Smooth muscle cell (in vitro differentiated cells): ENCODE measurements at regions not wholly inside any gene's neighbourhood (a gene's known extent, or its start where the extent isn't known, plus 50 kb on each side); places are given as distances from the start of the nearest gene placed in this dataset.

Experiments
- DNase-seq: peaks from one replicate; lab custom pipeline; 2025; ENCODE audit not compliant: unreplicated experiment; lab: John Stamatoyannopoulos, UW
- H2AFZ ChIP-seq: fragments of 200-600 bp; sonication (generic); 2 replicates; pipeline ENCODE4 v1.6.0; 2016; ENCODE audit warnings: antibody characterized with exemption, low read depth, mild to moderate bottlenecking
- H3F3A ChIP-seq: fragments of 200-600 bp; sonication (generic); 2 replicates; pipeline ENCODE4 v1.6.0; 2017; ENCODE audit warnings: antibody characterized with exemption, low read depth
- H3K27ac ChIP-seq: fragments of 200-600 bp; sonication (generic); 2 replicates; pipeline ENCODE4 v1.5.1; 2016; ENCODE audit warnings: low read depth, mild to moderate bottlenecking
- H3K27me3 ChIP-seq: fragments of 200-600 bp; sonication (generic); 2 replicates; pipeline ENCODE4 v1.6.1; 2016; ENCODE audit warnings: low read depth, mild to moderate bottlenecking
- H3K36me3 ChIP-seq: fragments of 200-600 bp; sonication (generic); 2 replicates; pipeline ENCODE4 v1.5.1; 2016; ENCODE audit warnings: low read depth
- H3K4me1 ChIP-seq: fragments of 200-600 bp; sonication (generic); 2 replicates; pipeline ENCODE4 v1.5.1; 2016; ENCODE audit warnings: low read depth
- H3K4me2 ChIP-seq: fragments of 200-600 bp; sonication (generic); 2 replicates; pipeline ENCODE4 v1.6.0; 2016; ENCODE audit warnings: mild to moderate bottlenecking
- H3K4me3 ChIP-seq: fragments of 200-600 bp; sonication (generic); 2 replicates; pipeline ENCODE4 v1.5.1; 2016; ENCODE audit warnings: mild to moderate bottlenecking
- H3K79me2 ChIP-seq: fragments of 200-600 bp; sonication (generic); 2 replicates; pipeline ENCODE4 v1.6.0; 2016; ENCODE audit warnings: low read depth, mild to moderate bottlenecking
- H3K9ac ChIP-seq: fragments of 200-600 bp; sonication (generic); 2 replicates; pipeline ENCODE4 v1.6.0; 2016; ENCODE audit warnings: low read depth
- H3K9me3 ChIP-seq: fragments of 200-600 bp; sonication (generic); replicated peaks from 2 replicates; pipeline ENCODE4 v1.5.1; 2016; ENCODE audit warnings: low read depth
- H4K20me1 ChIP-seq: fragments of 200-600 bp; sonication (generic); 2 replicates; pipeline ENCODE4 v1.6.0; 2016; ENCODE audit warnings: low read depth
- WGBS: methylation state at CpG from one replicate; pipeline ENCODE4 v1.1.7; 2016; ENCODE audit warnings: low lambda C conversion rate; 5-methylcytosine and 5-hydroxymethylcytosine counted together
- TF ChIP-seq, protein P1 (sequence below): fragments of 200-600 bp; sonication (generic); IDR thresholded peaks from 2 replicates; pipeline ENCODE4 v1.5.1; 2017; ENCODE audit warnings: borderline replicate concordance, mild to moderate bottlenecking, antibody characterized with exemption; ENCODE audit not compliant: insufficient read depth, poor library complexity, severe bottlenecking

DNA sequence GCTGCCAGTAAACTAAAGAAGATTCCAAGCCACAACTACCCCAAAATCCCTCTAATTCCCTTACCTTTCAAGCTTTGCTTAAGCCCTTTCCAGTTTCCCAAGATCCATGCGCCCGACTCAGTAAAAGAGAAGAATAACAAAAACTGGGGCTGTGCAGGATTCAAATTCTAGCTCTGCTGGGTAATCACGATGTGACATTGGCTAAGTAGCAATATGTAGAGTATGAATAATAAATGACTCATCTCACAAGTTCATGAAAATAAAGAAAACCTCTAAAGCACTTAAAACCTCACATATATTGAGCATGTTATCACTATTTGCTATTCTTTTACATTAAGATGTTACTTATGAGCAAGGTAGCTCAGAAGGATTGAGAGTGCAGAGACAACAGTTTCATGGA is 522.2 kb upstream of the ZNF717 start:
- H3K27ac ChIP-seq: peak overlapping the region; percentile 46
- no peaks in the 10 kb centered on the region for H3K36me3 ChIP-seq
- peak overlapping the region; percentile 9 for H3K4me2 ChIP-seq
- H3K9ac ChIP-seq: no peak overlapping the region
- peak overlapping the region; percentile 40 for H2AFZ ChIP-seq
- TF ChIP-seq, protein P1, sequence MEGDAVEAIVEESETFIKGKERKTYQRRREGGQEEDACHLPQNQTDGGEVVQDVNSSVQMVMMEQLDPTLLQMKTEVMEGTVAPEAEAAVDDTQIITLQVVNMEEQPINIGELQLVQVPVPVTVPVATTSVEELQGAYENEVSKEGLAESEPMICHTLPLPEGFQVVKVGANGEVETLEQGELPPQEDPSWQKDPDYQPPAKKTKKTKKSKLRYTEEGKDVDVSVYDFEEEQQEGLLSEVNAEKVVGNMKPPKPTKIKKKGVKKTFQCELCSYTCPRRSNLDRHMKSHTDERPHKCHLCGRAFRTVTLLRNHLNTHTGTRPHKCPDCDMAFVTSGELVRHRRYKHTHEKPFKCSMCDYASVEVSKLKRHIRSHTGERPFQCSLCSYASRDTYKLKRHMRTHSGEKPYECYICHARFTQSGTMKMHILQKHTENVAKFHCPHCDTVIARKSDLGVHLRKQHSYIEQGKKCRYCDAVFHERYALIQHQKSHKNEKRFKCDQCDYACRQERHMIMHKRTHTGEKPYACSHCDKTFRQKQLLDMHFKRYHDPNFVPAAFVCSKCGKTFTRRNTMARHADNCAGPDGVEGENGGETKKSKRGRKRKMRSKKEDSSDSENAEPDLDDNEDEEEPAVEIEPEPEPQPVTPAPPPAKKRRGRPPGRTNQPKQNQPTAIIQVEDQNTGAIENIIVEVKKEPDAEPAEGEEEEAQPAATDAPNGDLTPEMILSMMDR: no peak
- H3K79me2 ChIP-seq: no peaks in the 10 kb centered on the region
- no peaks in the 10 kb centered on the region for H3K27me3 ChIP-seq
- no peaks in the 10 kb centered on the region for H3F3A ChIP-seq
- no peaks in the 10 kb centered on the region for H3K9me3 ChIP-seq
- no peaks in the 10 kb centered on the region for H4K20me1 ChIP-seq
- H3K4me1 ChIP-seq: peaks cover 2% of the 10 kb centered on the region
- WGBS: 53% methylated on average over 3 of the region's 3 CpGs
- no peak overlapping the region for H3K4me3 ChIP-seq
- DNase-seq: no peak

DNA sequence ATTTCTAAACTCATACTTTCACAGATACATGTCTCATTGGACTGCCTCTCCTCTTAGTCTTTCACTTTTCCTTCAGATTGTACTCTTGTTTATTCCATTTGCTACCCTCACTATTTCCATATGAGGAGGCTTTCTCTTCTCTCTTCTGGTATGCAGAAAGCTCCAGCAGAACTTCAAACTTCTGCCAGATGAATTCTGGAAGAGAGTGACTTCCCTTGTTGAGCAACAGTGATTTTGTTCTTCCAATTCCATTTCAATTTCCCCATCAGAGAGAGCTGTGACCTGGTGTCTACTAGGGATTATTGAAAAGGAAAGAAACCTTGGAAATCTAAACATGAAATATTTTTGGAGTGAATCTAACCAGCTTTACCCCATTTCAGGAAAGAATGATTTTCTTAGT is 523.2 kb upstream of the ZNF717 start:
- Histone ChIP-seq H3K4me2 (no peak overlapping the region), H3K79me2 (no peaks in the 10 kb centered on the region), H3K9me3 (no peaks in the 10 kb centered on the region), H3F3A (no peaks in the 10 kb centered on the region), H3K9ac (no peak overlapping the region), H3K27ac (no peak overlapping the region), H3K4me1 (peaks cover 2% of the 10 kb centered on the region), H3K36me3 (no peaks in the 10 kb centered on the region), H3K27me3 (no peaks in the 10 kb centered on the region), H2AFZ (no peak overlapping the region), H4K20me1 (no peaks in the 10 kb centered on the region), H3K4me3 (no peak overlapping the region)
- TF ChIP-seq, protein P1: no peak
- DNase-seq: no peak

DNA sequence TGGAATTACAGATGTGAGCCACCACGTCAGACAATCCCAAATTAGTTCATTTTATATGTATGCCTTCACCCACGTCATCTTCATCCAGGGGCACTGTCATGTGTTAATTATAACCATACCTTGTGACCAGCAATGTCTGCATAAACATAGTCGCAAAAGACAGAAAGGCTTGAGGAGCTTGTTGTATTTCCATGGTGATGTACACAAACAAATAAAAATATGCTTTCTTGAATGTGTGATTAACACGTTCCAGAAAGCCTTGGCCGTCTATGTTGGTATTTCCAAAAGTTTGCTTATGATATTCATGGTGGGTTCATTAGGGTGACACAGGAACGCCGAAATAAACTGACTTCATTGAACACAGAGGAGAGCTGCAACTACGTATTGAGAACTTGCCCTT is 524.7 kb upstream of the ZNF717 start:
- Histone ChIP-seq H3K36me3 (no peaks in the 10 kb centered on the region), H2AFZ (no peak overlapping the region), H3K4me1 (peaks cover 2% of the 10 kb centered on the region), H3F3A (no peaks in the 10 kb centered on the region), H3K9me3 (no peaks in the 10 kb centered on the region), H3K4me3 (no peak overlapping the region), H3K79me2 (no peaks in the 10 kb centered on the region), H3K4me2 (no peak overlapping the region), H4K20me1 (no peaks in the 10 kb centered on the region), H3K9ac (no peak overlapping the region), H3K27me3 (no peaks in the 10 kb centered on the region), H3K27ac (no peak overlapping the region)
- DNase-seq: no peak
- TF ChIP-seq, protein P1: no peak
- 90% methylated on average over 8 of the region's 8 CpGs for WGBS

DNA sequence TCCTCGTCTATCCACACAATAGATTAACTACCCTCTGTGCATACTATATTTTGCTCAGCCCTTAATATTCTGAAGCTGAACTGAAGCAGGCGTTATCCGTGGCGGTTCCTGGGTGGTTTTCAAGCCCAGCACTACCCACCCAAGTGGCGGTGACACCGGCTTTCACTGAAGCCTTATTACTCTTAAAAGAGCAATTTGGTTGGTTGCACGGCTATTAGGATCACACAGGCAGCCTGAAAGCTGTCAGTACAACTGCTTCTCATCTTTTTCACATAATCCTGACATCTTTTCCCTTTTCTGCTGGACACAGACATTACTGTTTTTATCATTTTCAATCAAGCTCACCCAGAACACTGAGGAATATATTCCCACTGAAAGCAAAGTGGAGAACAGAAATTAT is 525.3 kb upstream of the ZNF717 start:
- Histone ChIP-seq H3K4me1 (peaks cover 2% of the 10 kb centered on the region), H3K27me3 (no peaks in the 10 kb centered on the region), H3K9me3 (no peaks in the 10 kb centered on the region), H3K27ac (no peak overlapping the region), H2AFZ (no peak overlapping the region), H3K79me2 (no peaks in the 10 kb centered on the region), H3K4me2 (no peak overlapping the region), H3K4me3 (no peak overlapping the region), H4K20me1 (no peaks in the 10 kb centered on the region), H3K36me3 (no peaks in the 10 kb centered on the region), H3K9ac (no peak overlapping the region), H3F3A (no peaks in the 10 kb centered on the region)
- WGBS: 82% methylated on average over 7 of the region's 7 CpGs
- no peak for DNase-seq
- TF ChIP-seq, protein P1: no peak
